H1 (cell line): ENCODE measurements at regions not wholly inside any gene's neighbourhood (a gene's known extent, or its start where the extent isn't known, plus 50 kb on each side); places are given as distances from the start of the nearest gene placed in this dataset.

Experiments used
- CTCF ChIA-PET: fragments of 300-600 bp; sonication (Branson Sonifier 250); formaldehyde crosslinking; loops from one replicate; lab custom pipeline; 2021; ENCODE audit not compliant: partially characterized antibody; lab: Charles Lee
- POLR2A ChIA-PET: fragments of 300-600 bp; sonication (Branson Sonifier 250); formaldehyde crosslinking; loops from one replicate; lab custom pipeline; 2021; ENCODE audit warnings: inconsistent platforms; ENCODE audit not compliant: partially characterized antibody; lab: Charles Lee
- DNase-seq, 2 experiments: peaks; one replicate each; pipeline versions ENCODE4 v3.0.0 to v3.0.0-alpha.2; 2010 to 2022; ENCODE audit warnings: low spot score in 2 of 2, low read depth in 1 of 2, mixed read lengths in 1 of 2
- FAIRE-seq: peaks from 2 replicates; lab custom pipeline; 2011; peaks lifted over from hg19 to GRCh38; lab: Jason Lieb, UNC
- H2AFZ ChIP-seq: 2 replicates; pipeline ENCODE4 v1.8.1; 2012; ENCODE audit warnings: low read length, inconsistent platforms
- H2AK5ac ChIP-seq: 2 replicates; pipeline ENCODE4 v1.6.1; 2013; ENCODE audit warnings: low read depth, low read length
- H2BK120ac ChIP-seq: replicated peaks from 2 replicates; pipeline ENCODE3; 2013; ENCODE audit warnings: low read depth, low read length, inconsistent platforms
- H2BK12ac ChIP-seq: 2 replicates; pipeline ENCODE4 v1.6.1; 2013; ENCODE audit warnings: low read depth, low read length
- H2BK15ac ChIP-seq: 2 replicates; pipeline ENCODE4 v1.6.1; 2013; ENCODE audit warnings: low read length
- H2BK20ac ChIP-seq: 2 replicates; pipeline ENCODE4 v1.6.1; 2013; ENCODE audit warnings: low read length
- H2BK5ac ChIP-seq: 2 replicates; pipeline ENCODE4 v1.6.1; 2013; ENCODE audit warnings: low read depth, low read length
- H3K14ac ChIP-seq: 2 replicates; pipeline ENCODE4 v1.6.1; 2013; ENCODE audit warnings: inconsistent platforms; ENCODE audit not compliant: insufficient read length
- H3K18ac ChIP-seq: 2 replicates; pipeline ENCODE4 v1.6.1; 2013; ENCODE audit warnings: low read length; ENCODE audit errors: extremely low read depth
- H3K23ac ChIP-seq: 2 replicates; pipeline ENCODE4 v1.6.1; 2013; ENCODE audit warnings: inconsistent platforms; ENCODE audit not compliant: insufficient read length
- H3K23me2 ChIP-seq: 2 replicates; pipeline ENCODE4 v1.6.1; 2013; ENCODE audit warnings: low read depth, low read length
- H3K27ac ChIP-seq: 2 replicates; pipeline ENCODE4 v1.6.1; 2011; ENCODE audit warnings: low read depth, low read length, inconsistent platforms
- H3K27me3 ChIP-seq, 4 experiments: replicated peaks in 1 of 4; 1 replicate in 1 of 4; 2 replicates in 3 of 4; pipeline versions ENCODE4 v1.6.1 to v1.8.1; 2011 to 2013; ENCODE audit warnings: low read length in 3 of 4, mild to moderate bottlenecking in 3 of 4, inconsistent platforms in 2 of 4, mixed read lengths in 2 of 4, moderate library complexity in 1 of 4; ENCODE audit not compliant: control insufficient read depth in 3 of 4, insufficient read depth in 3 of 4; ENCODE audit errors: extremely low read depth in 1 of 4
- H3K36me3 ChIP-seq, 4 experiments: 2 replicates each; pipeline versions ENCODE4 v1.6.1 to v1.8.1; 2011 to 2013; ENCODE audit warnings: mild to moderate bottlenecking in 4 of 4, low read length in 3 of 4, moderate library complexity in 2 of 4, control low read depth in 1 of 4, inconsistent platforms in 1 of 4; ENCODE audit not compliant: insufficient read depth in 4 of 4, control insufficient read depth in 2 of 4
- H3K4ac ChIP-seq: replicated peaks from 2 replicates; pipeline ENCODE3; 2013; ENCODE audit warnings: low read length, low read depth, mixed read lengths, inconsistent platforms; ENCODE audit not compliant: insufficient read length
- H3K4me1 ChIP-seq, 4 experiments: replicated peaks in 1 of 4; 1 replicate in 1 of 4; 2 replicates in 3 of 4; pipeline versions ENCODE4 v1.6.1 to v1.8.1; 2011 to 2013; ENCODE audit warnings: low read length in 3 of 4, inconsistent platforms in 2 of 4, mixed read lengths in 1 of 4; ENCODE audit not compliant: insufficient read depth in 4 of 4, control insufficient read depth in 3 of 4
- H3K4me2 ChIP-seq, 2 experiments: 2 replicates each; pipeline versions ENCODE4 v1.6.1 to v1.8.1; 2011 to 2013; ENCODE audit warnings: low read depth in 2 of 2, low read length in 2 of 2, control low read depth in 1 of 2, inconsistent platforms in 1 of 2, mild to moderate bottlenecking in 1 of 2; ENCODE audit not compliant: insufficient read depth in 1 of 2
- H3K4me3 ChIP-seq, 4 experiments: fragments of 200-600, 300-600 bp in 1 of 4; sonication (generic), shearing (Covaris generic), sonication (Bioruptor Twin) in 1 of 4; 2 replicates each; pipeline versions ENCODE4 v1.5.1 to v1.8.1; 2011 to 2016; ENCODE audit warnings: low read length in 4 of 4, low read depth in 3 of 4, control low read depth in 2 of 4, inconsistent platforms in 2 of 4, mild to moderate bottlenecking in 2 of 4, mixed read lengths in 1 of 4, moderate library complexity in 1 of 4; ENCODE audit not compliant: insufficient read depth in 2 of 4; ENCODE audit errors: extremely low read depth in 1 of 4
- H3K56ac ChIP-seq: replicated peaks from 2 replicates; pipeline ENCODE3; 2013; ENCODE audit warnings: low read depth, mild to moderate bottlenecking, mixed read lengths, low read length, inconsistent platforms; ENCODE audit not compliant: insufficient read length
- H3K79me1 ChIP-seq: 2 replicates; pipeline ENCODE4 v1.6.1; 2013; ENCODE audit warnings: low read depth, low read length, control low read depth
- H3K79me2 ChIP-seq, 2 experiments: 2 replicates each; pipeline versions ENCODE4 v1.6.1 to v1.8.1; 2012 to 2013; ENCODE audit warnings: low read length in 2 of 2, mild to moderate bottlenecking in 2 of 2, inconsistent platforms in 1 of 2; ENCODE audit not compliant: insufficient read depth in 2 of 2, control insufficient read depth in 1 of 2
- H3K9ac ChIP-seq, 4 experiments: replicated peaks in 1 of 4; 1 replicate in 1 of 4; 2 replicates in 3 of 4; pipeline versions ENCODE4 v1.6.1 to v1.8.1; 2011 to 2013; ENCODE audit warnings: low read depth in 3 of 4, low read length in 3 of 4, control low read depth in 2 of 4, mild to moderate bottlenecking in 2 of 4, moderate library complexity in 2 of 4, inconsistent platforms in 1 of 4; ENCODE audit errors: extremely low read depth in 1 of 4
- H3K9me3 ChIP-seq, 2 experiments: 2 replicates each; pipeline versions ENCODE4 v1.6.1 to v1.8.1; 2012 to 2013; ENCODE audit warnings: mild to moderate bottlenecking in 2 of 2, moderate library complexity in 2 of 2, control low read depth in 1 of 2, inconsistent platforms in 1 of 2, low read depth in 1 of 2, low read length in 1 of 2, mixed read lengths in 1 of 2; ENCODE audit not compliant: insufficient read depth in 2 of 2
- H4K20me1 ChIP-seq, 2 experiments: replicated peaks in 1 of 2; 2 replicates each; pipeline versions ENCODE3 to v1.8.1; 2011 to 2013; ENCODE audit warnings: inconsistent platforms in 2 of 2, low read length in 2 of 2, mild to moderate bottlenecking in 1 of 2; ENCODE audit not compliant: insufficient read depth in 2 of 2, control insufficient read depth in 1 of 2
- H4K5ac ChIP-seq: 2 replicates; pipeline ENCODE4 v1.6.1; 2013; ENCODE audit warnings: low read length, low read depth, mixed read lengths, inconsistent platforms; ENCODE audit not compliant: insufficient read length
- H4K8ac ChIP-seq: 2 replicates; pipeline ENCODE4 v1.8.0; 2013; ENCODE audit warnings: mild to moderate bottlenecking, moderate library complexity, low read length, inconsistent platforms; ENCODE audit not compliant: insufficient read depth; ENCODE audit errors: extremely low read depth
- H4K91ac ChIP-seq: replicated peaks from 2 replicates; pipeline ENCODE3; 2013; ENCODE audit warnings: low read length, mixed read lengths, inconsistent platforms; ENCODE audit not compliant: insufficient read length
- ATF2 ChIP-seq: IDR thresholded peaks from 2 replicates; pipeline ENCODE4 v1.6.1; 2012; ENCODE audit warnings: low read length, inconsistent platforms
- BCL11A ChIP-seq, 2 experiments: IDR thresholded peaks; one replicate each; pipeline ENCODE4 v1.6.1; 2011; ENCODE audit warnings: low read depth in 2 of 2, low read length in 2 of 2, mild to moderate bottlenecking in 2 of 2
- CEBPB ChIP-seq: IDR thresholded peaks from 2 replicates; pipeline ENCODE4 v1.6.1; 2012; ENCODE audit warnings: low read depth, low read length
- EP300 ChIP-seq, 2 experiments: IDR thresholded peaks; 1 replicate in 1 of 2; 2 replicates in 1 of 2; pipeline ENCODE4 v1.6.1; 2011 to 2012; ENCODE audit warnings: low read depth in 2 of 2, low read length in 2 of 2, mild to moderate bottlenecking in 2 of 2, borderline replicate concordance in 1 of 2, inconsistent platforms in 1 of 2, moderate library complexity in 1 of 2
- HDAC6 ChIP-seq: IDR thresholded peaks from one replicate; pipeline ENCODE4 v1.7.1; 2012; ENCODE audit warnings: low read depth, mild to moderate bottlenecking, inconsistent platforms, low read length, moderate library complexity
- KDM4A ChIP-seq: IDR thresholded peaks from one replicate; pipeline ENCODE4 v1.7.1; 2012; ENCODE audit warnings: low read depth, mild to moderate bottlenecking, moderate library complexity, low read length, inconsistent platforms; ENCODE audit not compliant: severe bottlenecking
- PHF8 ChIP-seq: fragments of 200-600 bp; sonication (generic); conservative IDR thresholded peaks from 2 replicates; pipeline ENCODE4 v1.7.1; 2012; ENCODE audit warnings: low read depth, mild to moderate bottlenecking, inconsistent platforms, low read length, moderate library complexity
- RXRA ChIP-seq: IDR thresholded peaks from 2 replicates; pipeline ENCODE4 v1.6.1; 2011; ENCODE audit warnings: low read depth, mild to moderate bottlenecking, low read length, moderate library complexity; ENCODE audit not compliant: insufficient read depth
- SIN3A ChIP-seq, 2 experiments: IDR thresholded peaks in 1 of 2; conservative IDR thresholded peaks in 1 of 2; 2 replicates each; pipeline ENCODE4 v1.6.1; 2011 to 2012; ENCODE audit warnings: low read length in 2 of 2, improper control_type of control experiment in 1 of 2, low read depth in 1 of 2, mild to moderate bottlenecking in 1 of 2
- SIX5 ChIP-seq: IDR thresholded peaks from 2 replicates; pipeline ENCODE4 v1.6.1; 2011; ENCODE audit warnings: mild to moderate bottlenecking, low read depth, low read length
- SP1 ChIP-seq: IDR thresholded peaks from 2 replicates; pipeline ENCODE4 v1.6.1; 2011; ENCODE audit warnings: low read depth, low read length
- ZNF274 ChIP-seq: IDR thresholded peaks from 2 replicates; pipeline ENCODE4 v1.7.0; 2012; ENCODE audit warnings: low read length, borderline replicate concordance; ENCODE audit errors: extremely low read depth
- WGBS, 2 experiments: shearing (Covaris generic) in 1 of 2; methylation state at CpG; one replicate each; pipeline versions ENCODE4 v1.1.6 to v1.1.7; 2013 to 2015; ENCODE audit warnings: low lambda C conversion rate in 2 of 2, mixed read lengths in 2 of 2, inconsistent platforms in 1 of 2, low coverage in 1 of 2, missing lambda C conversion rate in 1 of 2; ENCODE audit not compliant: insufficient replicate concordance in 2 of 2, insufficient coverage in 1 of 2, insufficient read length in 1 of 2; ENCODE audit errors: extremely low coverage in 1 of 2, missing lambda C conversion rate in 1 of 2; 5-methylcytosine and 5-hydroxymethylcytosine counted together

- Histone ChIP-seq H3K4ac (no peak overlapping the region), H2BK120ac (no peak overlapping the region), H2AK5ac (no peak overlapping the region), H3K9me3 (peaks cover 0 to 3% of the 10 kb centered on the region in 2 experiments; a peak in 1 of 4 replicates), H3K23ac (no peak overlapping the region), H3K79me1 (no peaks in the 10 kb centered on the region), H3K18ac (no peak overlapping the region), H3K4me1 (no peaks in the 10 kb centered on the region), H4K8ac (no peak overlapping the region), H3K27ac (no peak overlapping the region), H4K20me1 (no peaks in the 10 kb centered on the region), H3K36me3 (no peaks in the 10 kb centered on the region; a peak in 1 of 8 replicates), H2BK15ac (no peak overlapping the region), H2BK5ac (no peak overlapping the region), H3K14ac (no peak overlapping the region), H4K91ac (no peak overlapping the region), H2BK12ac (no peak overlapping the region), H3K4me3 (no peak overlapping the region), H3K56ac (no peak overlapping the region), H2BK20ac (no peak overlapping the region), H3K23me2 (no peaks in the 10 kb centered on the region), H3K4me2 (no peak overlapping the region), H3K27me3 (no peaks in the 10 kb centered on the region), H2AFZ (peak overlapping the region; percentile 24; the same call in 1 of the 2 replicates), H3K79me2 (no peaks in the 10 kb centered on the region), H4K5ac (no peak overlapping the region), H3K9ac (no peak overlapping the region)
- CTCF ChIA-PET: interaction anchor here (0.7 to 1.8 kb wide), 2 partner anchors 22 to 26 kb away, joined by 4 to 6 read pairs; no protein-coding TSS in a partner anchor
- FAIRE-seq: no peak
- WGBS, 2 experiments: 82% methylated on average over 5 of the region's 5 CpGs; no CpG with 5 or more reads in 1 of the 2 experiments
- no peak for DNase-seq
- POLR2A ChIA-PET: no interaction called here
- no peak for TF ChIP-seq SIN3A (conservative IDR thresholded peaks at IDR 0.05 in 1 of 2, IDR thresholded peaks at IDR 0.05 in 1 of 2; ENCODE audit: low read depth in 1 of 2, low read length in 2 of 2)
- TF ChIP-seq HDAC6: no peak
- no peak for TF ChIP-seq RXRA
- no peak for TF ChIP-seq BCL11A (IDR thresholded peaks at IDR 0.05; ENCODE audit: low read depth in 2 of 2, low read length in 2 of 2)
- no peak for TF ChIP-seq KDM4A
- TF ChIP-seq SP1: no peak
- TF ChIP-seq ZNF274: no peak
- no peak for TF ChIP-seq ATF2
- TF ChIP-seq EP300 (IDR thresholded peaks at IDR 0.05; ENCODE audit: borderline replicate concordance in 1 of 2, low read depth in 2 of 2, low read length in 2 of 2): no peak
- no peak for TF ChIP-seq CEBPB
- no peak for TF ChIP-seq PHF8
- no peak for TF ChIP-seq SIX5
Observed at GRCh38 chr4:174582463-174582862, 60.2 kb upstream of the HPGD start.
